Neural cell (in vitro differentiated cells): ENCODE measurements at regions not wholly inside any gene's neighbourhood (a gene's known extent, or its start where the extent isn't known, plus 50 kb on each side); places are given as distances from the start of the nearest gene placed in this dataset.

ENCODE experiments used
- H2AFZ ChIP-seq: fragments of 200-600, 300-800 bp; sonication (generic), shearing (Covaris generic); 2 replicates; pipeline ENCODE4 v1.6.0; 2014; ENCODE audit warnings: low read depth, mild to moderate bottlenecking, antibody characterized with exemption, low read length, moderate library complexity
- H3F3A ChIP-seq: fragments of 200-600 bp; shearing (Covaris generic); 2 replicates; pipeline ENCODE4 v1.6.1; 2016; ENCODE audit warnings: mild to moderate bottlenecking, moderate library complexity, mixed read lengths, antibody characterized with exemption, low read length; ENCODE audit not compliant: insufficient read depth, poor library complexity, severe bottlenecking
- H3K27ac ChIP-seq: fragments of 200-600, 300-800 bp; sonication (generic), shearing (Covaris generic); 2 replicates; pipeline ENCODE4 v1.5.1; 2014; ENCODE audit warnings: mild to moderate bottlenecking, low read length, moderate library complexity
- H3K27me3 ChIP-seq: fragments of 300-800, 200-600 bp; sonication (generic), shearing (Covaris generic); 2 replicates; pipeline ENCODE4 v1.6.0; 2014; ENCODE audit warnings: mild to moderate bottlenecking, low read depth, low read length, moderate library complexity; ENCODE audit not compliant: insufficient read depth
- H3K36me3 ChIP-seq: fragments of 300-800, 200-600 bp; sonication (generic), shearing (Covaris generic); 2 replicates; pipeline ENCODE4 v1.5.1; 2014; ENCODE audit warnings: mild to moderate bottlenecking, antibody characterized with exemption, low read length, moderate library complexity; ENCODE audit not compliant: insufficient read depth
- H3K4me2 ChIP-seq: fragments of 300-800, 200-600 bp; sonication (generic), shearing (Covaris generic); 2 replicates; pipeline ENCODE4 v1.6.0; 2014; ENCODE audit warnings: mild to moderate bottlenecking, low read length
- H3K4me3 ChIP-seq: fragments of 300-800, 200-600 bp; sonication (generic), shearing (Covaris generic); 2 replicates; pipeline ENCODE4 v1.5.1; 2014; ENCODE audit warnings: mild to moderate bottlenecking, low read length, moderate library complexity
- H3K79me2 ChIP-seq: fragments of 200-600 bp; shearing (Covaris generic); replicated peaks from 2 replicates; pipeline ENCODE4 v1.6.0; 2014; ENCODE audit warnings: mild to moderate bottlenecking, low read length, moderate library complexity; ENCODE audit not compliant: insufficient read depth
- H3K9ac ChIP-seq: fragments of 300-800, 200-600 bp; sonication (generic), shearing (Covaris generic); 2 replicates; pipeline ENCODE4 v1.6.1; 2016; ENCODE audit warnings: mild to moderate bottlenecking, low read length, mixed read lengths
- H3K9me2 ChIP-seq: fragments of 200-600 bp; shearing (Covaris generic); 2 replicates; pipeline ENCODE4 v1.6.1; 2016; ENCODE audit warnings: mild to moderate bottlenecking, low read length, mixed read lengths; ENCODE audit not compliant: insufficient read depth
- H3K9me3 ChIP-seq: fragments of 200-600, 300-800 bp; sonication (generic), shearing (Covaris generic); 2 replicates; pipeline ENCODE4 v1.6.1; 2016; ENCODE audit warnings: mild to moderate bottlenecking, mixed run types, low read length, moderate library complexity, mixed read lengths
- H4K20me1 ChIP-seq: fragments of 200-600 bp; shearing (Covaris generic); 2 replicates; pipeline ENCODE4 v1.6.1; 2016; ENCODE audit warnings: mild to moderate bottlenecking, mixed run types; ENCODE audit not compliant: insufficient read depth
- CTCF ChIP-seq: fragments of 450-650 bp; IDR thresholded peaks from 2 replicates; pipeline ENCODE4 v1.5.1; 2014; ENCODE audit warnings: antibody characterized with exemption, mild to moderate bottlenecking, moderate library complexity; ENCODE audit not compliant: poor library complexity, severe bottlenecking
- EP300 ChIP-seq: fragments of 450-650 bp; conservative IDR thresholded peaks from 2 replicates; pipeline ENCODE4 v1.6.1; 2014; ENCODE audit warnings: antibody characterized with exemption, mild to moderate bottlenecking, moderate library complexity; ENCODE audit not compliant: poor library complexity, severe bottlenecking
- EZH2 ChIP-seq: fragments of 200-600, 300-800 bp; shearing (Covaris generic), sonication (generic); IDR thresholded peaks from 2 replicates; pipeline ENCODE4 v1.6.1; 2014; ENCODE audit warnings: antibody characterized with exemption, low read length, borderline replicate concordance, mild to moderate bottlenecking; ENCODE audit not compliant: insufficient read depth, poor library complexity, severe bottlenecking
- MXI1 ChIP-seq: fragments of 450-650 bp; conservative IDR thresholded peaks from 2 replicates; pipeline ENCODE4 v1.6.1; 2014; ENCODE audit warnings: antibody characterized with exemption, mild to moderate bottlenecking; ENCODE audit not compliant: poor library complexity, severe bottlenecking
- POLR2AphosphoS5 ChIP-seq: IDR thresholded peaks from 2 replicates; pipeline ENCODE4 v1.6.1; 2012
- RAD21 ChIP-seq: fragments of 450-650 bp; conservative IDR thresholded peaks from 2 replicates; pipeline ENCODE4 v1.6.1; 2014; ENCODE audit warnings: antibody characterized with exemption, mild to moderate bottlenecking, moderate library complexity
- REST ChIP-seq: IDR thresholded peaks from 2 replicates; pipeline ENCODE4 v1.6.1; 2012; ENCODE audit warnings: borderline replicate concordance
- SMC3 ChIP-seq: fragments of 450-650 bp; conservative IDR thresholded peaks from 2 replicates; pipeline ENCODE4 v1.6.1; 2014; ENCODE audit warnings: antibody characterized with exemption, mild to moderate bottlenecking, moderate library complexity; ENCODE audit not compliant: poor library complexity
- TAF1 ChIP-seq: IDR thresholded peaks from 2 replicates; pipeline ENCODE4 v1.6.1; 2012; ENCODE audit warnings: low read depth

GRCh38 chr5:155686131-155686530 lies 640.8 kb upstream of the SGCD start:
- H2AFZ ChIP-seq = no peak overlapping the region

GRCh38 chr5:155689406-155689805 lies 637.6 kb upstream of the SGCD start:
- peak; percentile 26 for TF ChIP-seq REST
- TF ChIP-seq SMC3 = no peak
- peak; percentile 62 for TF ChIP-seq POLR2AphosphoS5
- H4K20me1 ChIP-seq = no peaks in the 10 kb centered on the region
- H3K27ac ChIP-seq = peak overlapping the region; percentile 26
- no peaks in the 10 kb centered on the region for H3K9me3 ChIP-seq
- no peaks in the 10 kb centered on the region for H3K27me3 ChIP-seq
- no peak overlapping the region for H2AFZ ChIP-seq
- H3K4me3 ChIP-seq = no peak overlapping the region
- no peaks in the 10 kb centered on the region for H3K9me2 ChIP-seq
- no peaks in the 10 kb centered on the region for H3K36me3 ChIP-seq
- no peaks in the 10 kb centered on the region for H3K79me2 ChIP-seq
- H3F3A ChIP-seq = no peaks in the 10 kb centered on the region
- H3K4me2 ChIP-seq = peak overlapping the region; percentile 33
- H3K9ac ChIP-seq = no peak overlapping the region

More at GRCh38 chr5:155686131-155686530, 640.8 kb upstream of the SGCD start:
- no peaks in the 10 kb centered on the region for H3K9me3 ChIP-seq
- no peaks in the 10 kb centered on the region for H4K20me1 ChIP-seq
- no peak overlapping the region for H3K27ac ChIP-seq
- no peaks in the 10 kb centered on the region for H3F3A ChIP-seq
- H3K27me3 ChIP-seq = no peaks in the 10 kb centered on the region
- H3K4me2 ChIP-seq = no peak overlapping the region
- H3K79me2 ChIP-seq = no peaks in the 10 kb centered on the region
- no peak overlapping the region for H3K9ac ChIP-seq
- TF ChIP-seq RAD21 = no peak
- TF ChIP-seq EP300 = no peak
- no peak for TF ChIP-seq TAF1
- no peak for TF ChIP-seq SMC3
- TF ChIP-seq EZH2 = no peak
- TF ChIP-seq MXI1 = no peak
- no peak for TF ChIP-seq POLR2AphosphoS5
- no peak for TF ChIP-seq REST
- no peak for TF ChIP-seq CTCF
- no peaks in the 10 kb centered on the region for H3K9me2 ChIP-seq
- H3K36me3 ChIP-seq = no peaks in the 10 kb centered on the region
- no peak overlapping the region for H3K4me3 ChIP-seq
